ENCODE measurements at regions not wholly inside any gene's neighbourhood (a gene's known extent, or its start where the extent isn't known, plus 50 kb on each side); places are given as distances from the start of the nearest gene placed in this dataset.

- no peak for TF ChIP-seq EZH2phosphoT487 (IDR thresholded peaks at IDR 0.05; ENCODE audit: insufficient read depth, low read depth)
- TF ChIP-seq EZH2 (IDR thresholded peaks at IDR 0.05; ENCODE audit: insufficient read depth, poor library complexity, severe bottlenecking), result no peak
Measured at GRCh38 chr3:64297563-64297962, 72.3 kb upstream of the PRICKLE2 start.

Measured in GM23248 (cell line).